ENCODE measurements at regions not wholly inside any gene's neighbourhood (a gene's known extent, or its start where the extent isn't known, plus 50 kb on each side); places are given as distances from the start of the nearest gene placed in this dataset.
"Not testable (repeated sequence)": the region's sequence is repeated elsewhere in the genome, so short reads cannot be mapped to it uniquely, and the experiment has no call there.

DNA sequence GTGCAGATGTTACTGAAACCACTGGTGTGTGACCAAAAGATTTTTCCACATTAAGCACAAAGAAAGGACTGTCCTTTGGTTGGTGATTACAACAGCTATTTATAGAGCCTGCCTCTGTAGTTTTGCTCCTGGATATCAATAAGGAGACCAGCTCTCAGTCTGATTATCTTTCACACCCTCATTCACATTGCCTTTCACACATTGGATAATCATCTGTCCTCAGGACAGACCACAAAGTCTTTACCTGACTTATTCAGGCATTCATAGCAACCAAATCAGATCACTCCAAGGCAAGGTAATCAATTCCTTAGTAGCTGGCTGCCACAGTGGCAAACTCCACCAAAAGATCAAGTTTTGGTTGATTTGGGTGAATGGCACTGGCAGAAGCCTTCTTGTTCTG is 59.6 kb upstream of the CPSF6 start (continued):
- no peak for TF ChIP-seq TAF1 (IDR thresholded peaks at IDR 0.05; ENCODE audit: borderline replicate concordance, low read depth, low read length)
- TF ChIP-seq RCOR1 (conservative IDR thresholded peaks at IDR 0.05; ENCODE audit: low read depth, low read length) = no peak

GRCh38 chr12:69187572-69187971 is 51.8 kb upstream of the CPSF6 start:
- ChIA-PET CTCF (interaction anchor here (0.6 to 1.1 kb wide), 2 partner anchors 77 to 117 kb away, joined by 3 read pairs; no protein-coding TSS in a partner anchor), SMC1A (ENCODE audit: uncharacterized antibody, unreplicated experiment) (interaction anchor here (0.9 to 1.7 kb wide), 2 partner anchors 16 to 21 kb away, joined by 3 read pairs; no protein-coding TSS in a partner anchor)
- H2AFZ ChIP-seq (ENCODE audit: control insufficient read depth, low read depth, low read length); RAD21 ChIA-PET (ENCODE audit: unreplicated experiment); FAIRE-seq; H3K27ac ChIP-seq (ENCODE audit: control insufficient read depth, insufficient read depth); BruUV-seq (replicated peaks); H3K4me3 ChIP-seq; in situ Hi-C loops (cut with MboI); H3K4me2 ChIP-seq (ENCODE audit: control insufficient read depth, insufficient read depth); POLR2A ChIA-PET; ATAC-seq; H4K20me1 ChIP-seq (ENCODE audit: control insufficient read depth, insufficient read depth); H3K9me3 ChIP-seq (replicated peaks; ENCODE audit: control insufficient read depth, insufficient read depth, low read length); intact Hi-C loops (cut with micrococcal nuclease; ENCODE audit: unreplicated experiment); H3K4me1 ChIP-seq (ENCODE audit: control insufficient read depth, insufficient read depth, low read length); DNase-seq (ENCODE audit: low read depth, low spot score); H3K27me3 ChIP-seq (replicated peaks in 1 of 2; ENCODE audit: control insufficient read depth in 2 of 2, insufficient read depth in 2 of 2, low read length in 1 of 2); H3K36me3 ChIP-seq (ENCODE audit: control insufficient read depth in 2 of 2, insufficient read depth in 2 of 2, low read length in 1 of 2); H3K79me2 ChIP-seq (ENCODE audit: control insufficient read depth, insufficient read depth, low read length); H3K9ac ChIP-seq (ENCODE audit: control insufficient read depth, insufficient read depth, low read length): not testable (repeated sequence)
- WGBS (ENCODE audit: insufficient coverage, insufficient replicate concordance, low lambda C conversion rate, missing lambda C conversion rate) = 51% methylated on average over 7 of the region's 7 CpGs

- SMC1A ChIA-PET (ENCODE audit: uncharacterized antibody, unreplicated experiment) = interaction anchor here (0.9 to 1.1 kb wide), 2 partner anchors 27 to 33 kb away, joined by 3 to 6 read pairs; no protein-coding TSS in a partner anchor
- TF ChIP-seq PAX8 (IDR thresholded peaks at IDR 0.05) = no peak
- TF ChIP-seq POLR2AphosphoS2 (IDR thresholded peaks at IDR 0.05; ENCODE audit: low read depth, low read length) = no peak
- TF ChIP-seq JUNB (IDR thresholded peaks at IDR 0.05) = no peak
- TF ChIP-seq IRF3 (IDR thresholded peaks at IDR 0.05) = no peak
- TF ChIP-seq ELK1 (IDR thresholded peaks at IDR 0.05; ENCODE audit: low read depth, low read length) = no peak
- no peak for TF ChIP-seq RAD51 (IDR thresholded peaks at IDR 0.05)
- no peak for TF ChIP-seq TCF7 (IDR thresholded peaks at IDR 0.05; ENCODE audit: borderline replicate concordance)
- TF ChIP-seq NBN (IDR thresholded peaks at IDR 0.05) = no peak
- no peak for TF ChIP-seq SUZ12 (IDR thresholded peaks at IDR 0.05; ENCODE audit: unreplicated experiment)
- TF ChIP-seq SREBF2 (IDR thresholded peaks at IDR 0.05; ENCODE audit: low read length) = no peak
- no peak for TF ChIP-seq EGR1 (IDR thresholded peaks at IDR 0.05; ENCODE audit: borderline replicate concordance in 1 of 2, low read depth in 2 of 2, low read length in 2 of 2)
- no peak for TF ChIP-seq YY1 (IDR thresholded peaks at IDR 0.05; ENCODE audit: low read depth, low read length)
- no peak for TF ChIP-seq STAT3 (IDR thresholded peaks at IDR 0.05; ENCODE audit: low read depth, low read length)
- no peak for TF ChIP-seq CBX5 (IDR thresholded peaks at IDR 0.05; ENCODE audit: low read depth)
Measured at GRCh38 chr12:69189378-69189978, 49.9 kb upstream of the CPSF6 start.

More at GRCh38 chr12:69189378-69189978, 49.9 kb upstream of the CPSF6 start:
- in situ Hi-C loops (cut with MboI) = no loop called here
- H2AFZ ChIP-seq (ENCODE audit: control insufficient read depth, low read depth, low read length) = no peak overlapping the region
- ATAC-seq (no peak), DNase-seq (ENCODE audit: low read depth, low spot score) (no peak), FAIRE-seq (no peak)
- no peak overlapping the region for H3K9ac ChIP-seq (ENCODE audit: control insufficient read depth, insufficient read depth, low read length)
- no peaks in the 10 kb centered on the region for H3K27me3 ChIP-seq (replicated peaks in 1 of 2; ENCODE audit: control insufficient read depth in 2 of 2, insufficient read depth in 2 of 2, low read length in 1 of 2)
- no peaks in the 10 kb centered on the region for H3K79me2 ChIP-seq (ENCODE audit: control insufficient read depth, insufficient read depth, low read length)
- POLR2A ChIA-PET = no interaction called here
- no peak overlapping the region for H3K4me2 ChIP-seq (ENCODE audit: control insufficient read depth, insufficient read depth)
- no peak overlapping the region for H3K27ac ChIP-seq (ENCODE audit: control insufficient read depth, insufficient read depth)
- H3K4me3 ChIP-seq = no peak overlapping the region
- intact Hi-C loops (cut with micrococcal nuclease; ENCODE audit: unreplicated experiment) = no loop called here
- BruUV-seq (replicated peaks) = no TSS peak
- no peaks in the 10 kb centered on the region for H3K4me1 ChIP-seq (ENCODE audit: control insufficient read depth, insufficient read depth, low read length)
- H3K9me3 ChIP-seq (replicated peaks; ENCODE audit: control insufficient read depth, insufficient read depth, low read length) = no peaks in the 10 kb centered on the region; the same call in 2 of the 3 replicates
- no peaks in the 10 kb centered on the region for H4K20me1 ChIP-seq (ENCODE audit: control insufficient read depth, insufficient read depth)
- RAD21 ChIA-PET (ENCODE audit: unreplicated experiment) = no interaction called here
- no peaks in the 10 kb centered on the region for H3K36me3 ChIP-seq (ENCODE audit: control insufficient read depth in 2 of 2, insufficient read depth in 2 of 2, low read length in 1 of 2)
- 3% methylated on average over 4 of the region's 4 CpGs for WGBS (ENCODE audit: insufficient coverage, insufficient replicate concordance, low lambda C conversion rate, missing lambda C conversion rate)
- CTCF ChIA-PET = interaction anchor here (0.7 to 1.8 kb wide), 3 partner anchors 9 to 321 kb away, joined by 3 to 5 read pairs (median 3); no protein-coding TSS in a partner anchor
